Motor neuron (in vitro differentiated cells): ENCODE measurements at regions not wholly inside any gene's neighbourhood (a gene's known extent, or its start where the extent isn't known, plus 50 kb on each side); places are given as distances from the start of the nearest gene placed in this dataset.
"Not testable (repeated sequence)": the region's sequence is repeated elsewhere in the genome, so short reads cannot be mapped to it uniquely, and the experiment has no call there.

ENCODE experiments used
- ATAC-seq, 8 experiments: fragments of 200-7000 bp; cut with Tn5 transposase; replicated peaks in 6 of 8; 2 replicates each; pipeline ENCODE4 v1.8.0; 2021; ENCODE audit warnings: mild to moderate bottlenecking in 8 of 8, moderate library complexity in 8 of 8
- H3K27ac ChIP-seq, 2 donors: fragments of 250-450 bp; sonication (Bioruptor Pico); 2 replicates each; pipeline ENCODE4 v1.9.0; 2021; ENCODE audit warnings: antibody characterized with exemption in 2 of 2, mild to moderate bottlenecking in 2 of 2, moderate library complexity in 1 of 2
- H3K4me1 ChIP-seq, 2 donors: fragments of 250-450 bp; sonication (Bioruptor Pico); replicated peaks in 1 of 2; 2 replicates each; pipeline ENCODE4 v1.6.1; 2021; ENCODE audit warnings: antibody characterized with exemption in 2 of 2, mild to moderate bottlenecking in 2 of 2, moderate library complexity in 1 of 2
- H3K4me3 ChIP-seq, 5 donors: fragments of 250-450 bp; sonication (Bioruptor Pico); 2 replicates each; pipeline ENCODE4 v1.9.0; 2021; ENCODE audit warnings: antibody characterized with exemption in 5 of 5, mild to moderate bottlenecking in 5 of 5, moderate library complexity in 4 of 5
- WGBS, 10 experiments: fragments of 450-650 bp; shearing (Covaris generic); methylation state at CpG; one replicate each; pipeline ENCODE4 v1.0.0; 2022; 5-methylcytosine and 5-hydroxymethylcytosine counted together
- in situ Hi-C, 9 experiments: fragments of 400-800 bp; cut with MboI; loops; one replicate each; pipeline ENCODE4 v1.15.0; 2021; ENCODE audit warnings: low sequenced_read_pairs in 9 of 9, low pct_unique_long_range_greater_than_20kb in 2 of 9; ENCODE audit not compliant: unreplicated experiment in 9 of 9

DNA sequence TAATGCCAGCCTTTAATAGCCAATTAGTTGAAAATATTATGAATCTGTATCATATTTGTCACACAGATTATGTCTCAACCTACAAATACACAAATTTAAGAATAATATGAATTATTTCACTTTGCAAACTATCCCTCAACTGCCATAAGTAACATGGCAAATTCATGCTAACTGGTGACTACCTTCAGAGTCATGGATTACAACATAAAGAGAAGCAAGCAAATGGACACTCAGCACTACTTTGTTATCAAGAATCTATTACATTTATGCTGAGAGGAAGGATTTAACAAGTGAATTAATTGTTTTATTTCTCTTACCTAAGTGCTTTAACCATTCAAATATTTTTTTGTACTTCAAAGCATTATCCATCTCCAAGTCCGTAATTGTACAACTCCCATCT is 103.1 kb upstream of the BCL6 start:
- no peak overlapping the region for H3K4me3 ChIP-seq
- H3K4me1 ChIP-seq: no peaks in the 10 kb centered on the region
- no peak overlapping the region for H3K27ac ChIP-seq
- no peak for ATAC-seq
- WGBS, 10 experiments: 82 to 100% (median 83%) methylated on average over 1 of the region's 1 CpG; no CpG with 5 or more reads in 6 of the 10 experiments
- in situ Hi-C loops: no loop called here

DNA sequence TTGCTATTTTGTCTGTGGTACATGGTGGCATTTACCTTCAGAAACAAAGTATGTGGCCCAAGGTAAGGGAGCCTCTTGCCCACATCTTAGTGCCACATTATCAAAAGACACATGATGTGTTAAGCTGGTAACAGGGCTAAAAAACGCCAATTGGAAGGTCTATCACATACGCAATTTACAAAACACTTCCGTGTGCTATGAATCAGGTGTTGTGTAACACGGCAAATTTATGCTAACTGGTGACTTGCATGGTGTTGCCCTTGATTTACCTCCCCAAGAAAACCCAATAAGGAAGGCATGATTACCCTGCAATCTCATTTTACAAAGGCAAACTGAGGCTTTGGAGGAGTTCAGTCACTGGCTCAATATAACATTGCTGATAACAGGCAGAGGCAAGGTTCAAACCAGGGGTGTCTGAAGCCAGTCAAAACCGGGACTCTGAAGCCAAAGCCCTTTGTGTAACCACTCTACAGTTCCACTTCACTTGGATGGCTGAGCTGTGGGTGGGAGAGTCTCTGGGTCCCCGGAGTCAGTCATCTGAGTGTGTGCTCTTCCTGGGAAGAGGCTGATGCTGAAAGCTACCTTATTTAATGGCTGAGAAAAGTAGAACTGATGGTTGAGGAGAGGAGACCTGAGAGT is 103.9 kb upstream of the BCL6 start:
- ATAC-seq: no peak
- Histone ChIP-seq H3K4me1 (no peaks in the 10 kb centered on the region), H3K4me3 (no peak overlapping the region), H3K27ac (no peak overlapping the region)
- in situ Hi-C loops: no loop called here
- 60 to 100% (median 80%) methylated on average over 2 to 5 of the region's 6 CpGs; no CpG with 5 or more reads in 1 of the 10 experiments for WGBS, 10 experiments

DNA sequence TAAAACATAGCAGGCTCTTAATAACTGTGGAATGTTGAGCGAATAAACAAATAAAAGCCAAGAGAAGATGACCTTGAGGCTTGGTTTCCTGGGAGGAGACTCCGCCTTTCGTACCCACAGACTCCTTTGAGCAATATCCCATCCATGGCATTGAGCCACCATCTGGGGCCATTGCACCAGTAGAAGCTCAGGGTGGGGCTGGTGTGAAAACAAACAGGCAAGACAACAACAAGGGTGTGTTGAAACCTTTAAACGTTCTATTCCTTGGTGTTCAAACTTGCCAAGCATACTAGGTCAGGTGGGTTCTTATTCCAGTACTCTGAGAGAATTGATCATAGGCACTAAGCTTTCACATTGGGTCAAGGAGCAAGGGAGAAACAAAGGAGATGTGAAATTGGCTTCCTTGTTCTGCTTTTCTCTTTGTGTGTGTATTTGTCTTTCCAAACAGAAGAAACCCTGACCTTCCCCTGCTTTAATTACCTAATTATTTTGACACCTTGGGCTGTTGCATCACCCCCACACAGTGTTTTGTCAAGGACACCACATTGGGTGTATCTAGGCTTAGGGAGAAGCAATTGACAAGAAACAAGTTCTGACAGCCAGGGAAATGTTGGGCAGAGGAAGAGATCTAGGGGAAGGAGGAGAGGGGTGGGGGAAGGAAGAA is 105.1 kb upstream of the BCL6 start:
- WGBS, 10 experiments: 14 to 100% (median 78%) methylated on average over 2 to 4 of the region's 4 CpGs; no CpG with 5 or more reads in 2 of the 10 experiments
- in situ Hi-C loops: no loop called here

GRCh38 chr3:187852842-187853730 is 107.8 kb upstream of the BCL6 start:
- no peaks in the 10 kb centered on the region for H3K4me1 ChIP-seq
- ATAC-seq: peak in 2 of 8 experiments; percentile 45 to 83
- in situ Hi-C loops: no loop called here
- H3K4me3 ChIP-seq: no peak overlapping the region
- no peak overlapping the region for H3K27ac ChIP-seq
- 72 to 100% (median 100%) methylated on average over 1 to 2 of the region's 5 CpGs; no CpG with 5 or more reads in 5 of the 10 experiments for WGBS, 10 experiments

More for the DNA sequence above, 105.1 kb upstream of the BCL6 start:
- H3K4me1 ChIP-seq: no peaks in the 10 kb centered on the region
- H3K27ac ChIP-seq: no peak overlapping the region
- ATAC-seq: no peak
- H3K4me3 ChIP-seq: no peak overlapping the region

DNA sequence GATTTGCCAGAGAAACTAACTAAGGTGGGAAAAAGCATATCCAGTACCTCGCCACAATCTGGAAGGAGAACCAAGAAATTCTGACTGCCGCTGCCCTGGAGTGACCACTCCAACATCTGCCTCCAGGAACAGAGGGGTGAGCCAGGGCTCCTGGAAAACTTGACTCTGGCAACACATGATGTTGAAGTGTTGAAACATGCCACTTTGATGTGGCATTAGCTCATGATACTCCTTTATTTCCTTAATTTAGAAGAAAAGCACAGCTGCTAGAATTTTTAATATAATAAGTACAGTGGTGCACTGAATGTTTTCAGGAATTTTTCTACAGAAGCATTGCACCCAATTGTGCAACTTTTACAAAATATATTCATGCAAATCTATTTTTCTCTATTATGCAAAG is 109.9 kb upstream of the BCL6 start:
- in situ Hi-C loops: no loop called here
- WGBS, 10 experiments: 17 to 96% (median 80%) methylated on average over 1 to 2 of the region's 2 CpGs; no CpG with 5 or more reads in 3 of the 10 experiments
- no peak for ATAC-seq
- no peak overlapping the region for H3K4me3 ChIP-seq
- no peak overlapping the region for H3K27ac ChIP-seq
- H3K4me1 ChIP-seq: no peaks in the 10 kb centered on the region

- ATAC-seq: no peak
- H3K4me1 ChIP-seq: no peaks in the 10 kb centered on the region
- WGBS, 10 experiments: 25 to 100% (median 88%) methylated on average over 1 to 2 of the region's 2 CpGs; no CpG with 5 or more reads in 1 of the 10 experiments
- H3K27ac ChIP-seq: no peak overlapping the region
- H3K4me3 ChIP-seq: no peak overlapping the region
- in situ Hi-C loops: no loop called here
Observed at GRCh38 chr3:187856555-187856954, 111.3 kb upstream of the BCL6 start.

- in situ Hi-C loops: no loop called here
- H3K4me1 ChIP-seq: no peaks in the 10 kb centered on the region
- ATAC-seq: no peak
- no peak overlapping the region for H3K27ac ChIP-seq
- no peak overlapping the region for H3K4me3 ChIP-seq
- 17 to 100% (median 88%) methylated on average over 1 to 5 of the region's 5 CpGs; no CpG with 5 or more reads in 2 of the 10 experiments for WGBS, 10 experiments
Observed at GRCh38 chr3:187858041-187858440, 112.8 kb upstream of the BCL6 start.

GRCh38 chr3:187858711-187859110 is 113.4 kb upstream of the BCL6 start:
- in situ Hi-C loops: no loop called here
- no peaks in the 10 kb centered on the region for H3K4me1 ChIP-seq
- ATAC-seq: no peak
- no peak overlapping the region for H3K4me3 ChIP-seq
- WGBS, 10 experiments: 60 to 92% (median 83%) methylated on average over 2 of the region's 2 CpGs; no CpG with 5 or more reads in 7 of the 10 experiments
- no peak overlapping the region for H3K27ac ChIP-seq

DNA sequence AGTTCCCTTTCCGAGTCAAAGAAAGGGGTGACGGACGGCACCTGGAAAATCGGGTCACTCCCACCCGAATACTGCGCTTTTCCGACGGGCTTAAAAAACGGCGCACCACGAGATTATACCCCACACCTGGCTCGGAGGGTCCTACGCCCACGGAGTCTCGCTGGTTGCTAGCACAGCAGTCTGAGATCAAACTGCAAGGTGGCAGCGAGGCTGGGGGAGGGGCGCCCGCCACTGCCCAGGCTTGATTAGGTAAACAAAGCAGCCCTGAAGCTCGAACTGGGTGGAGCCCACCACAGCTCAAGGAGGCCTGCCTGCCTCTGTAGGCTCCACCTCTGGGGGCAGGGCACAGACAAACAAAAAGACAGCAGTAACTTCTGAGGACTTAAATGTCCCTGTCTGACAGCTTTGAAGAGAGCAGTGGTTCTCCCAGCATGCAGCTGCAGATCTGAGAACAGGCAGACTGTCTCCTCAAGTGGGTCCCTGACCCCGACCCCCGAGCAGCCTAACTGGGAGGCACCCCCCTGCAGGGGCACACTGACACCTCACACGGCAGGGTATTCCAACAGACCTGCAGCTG is 117.5 kb upstream of the BCL6 start:
- ATAC-seq, in situ Hi-C loops, H3K4me1 ChIP-seq, H3K27ac ChIP-seq: not testable (repeated sequence)
- WGBS, 10 experiments: no CpG with 5 or more reads among the region's 22 CpGs
- H3K4me3 ChIP-seq: peak overlapping the region in 4 of 5 donors; percentile 12 to 28 (median 22)

GRCh38 chr3:187870360-187871203 is 125.3 kb upstream of the BCL6 start:
- Histone ChIP-seq H3K27ac (no peak overlapping the region), H3K4me3 (no peak overlapping the region), H3K4me1 (no peaks in the 10 kb centered on the region)
- 26 to 100% (median 78%) methylated on average over 2 to 5 of the region's 5 CpGs for WGBS, 10 experiments
- in situ Hi-C loops: no loop called here
- ATAC-seq: peak in 2 of 8 experiments; percentile 56 to 68

DNA sequence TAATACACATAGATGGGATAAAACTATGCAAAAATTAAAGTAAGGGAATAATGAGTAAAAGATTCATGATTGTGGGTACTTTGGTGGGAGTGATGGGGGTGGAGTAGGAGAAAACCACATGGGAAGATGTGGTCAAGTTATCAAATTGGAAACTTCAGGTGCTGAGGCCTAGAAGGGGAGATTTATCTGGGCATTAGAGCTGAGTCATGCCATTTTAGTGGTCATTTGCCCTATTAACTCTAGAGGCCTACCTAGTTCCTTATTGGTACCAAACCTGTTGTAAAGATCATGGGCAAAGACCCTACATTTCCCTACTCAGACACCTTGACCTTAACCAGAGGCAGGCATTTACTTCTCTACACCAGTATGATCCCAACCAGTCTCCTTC is 125.9 kb upstream of the BCL6 start:
- H3K4me3 ChIP-seq: no peak overlapping the region
- ATAC-seq: no peak
- in situ Hi-C loops: no loop called here
- no peak overlapping the region for H3K27ac ChIP-seq
- no peaks in the 10 kb centered on the region for H3K4me1 ChIP-seq

DNA sequence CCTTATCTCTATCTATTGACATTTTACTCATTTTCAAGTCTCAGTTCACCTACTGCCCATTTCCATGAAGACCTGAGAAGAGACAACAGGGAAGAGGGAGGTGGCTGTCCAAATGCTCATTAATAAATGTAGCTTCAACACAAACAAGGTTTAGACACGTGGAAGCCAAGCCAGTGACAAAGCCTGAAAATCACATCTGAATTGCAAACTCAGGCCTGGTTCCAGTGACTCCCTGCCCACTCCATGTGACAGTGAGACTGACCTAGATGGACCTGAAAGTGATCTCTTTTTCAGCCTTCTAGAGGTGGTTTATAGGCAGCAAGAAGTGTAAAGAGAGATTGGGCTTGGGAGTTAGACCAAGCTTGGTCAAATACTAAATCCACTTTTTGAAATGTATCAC is 126.6 kb upstream of the BCL6 start:
- in situ Hi-C loops: no loop called here
- ATAC-seq: peak in 2 of 8 experiments; percentile 63 to 82
- no peak overlapping the region for H3K27ac ChIP-seq
- 0 to 92% (median 80%) methylated on average over 1 of the region's 1 CpG; no CpG with 5 or more reads in 7 of the 10 experiments for WGBS, 10 experiments
- H3K4me1 ChIP-seq: no peaks in the 10 kb centered on the region
- H3K4me3 ChIP-seq: no peak overlapping the region
